ENCODE measurements at regions not wholly inside any gene's neighbourhood (a gene's known extent, or its start where the extent isn't known, plus 50 kb on each side); places are given as distances from the start of the nearest gene placed in this dataset.

DNA sequence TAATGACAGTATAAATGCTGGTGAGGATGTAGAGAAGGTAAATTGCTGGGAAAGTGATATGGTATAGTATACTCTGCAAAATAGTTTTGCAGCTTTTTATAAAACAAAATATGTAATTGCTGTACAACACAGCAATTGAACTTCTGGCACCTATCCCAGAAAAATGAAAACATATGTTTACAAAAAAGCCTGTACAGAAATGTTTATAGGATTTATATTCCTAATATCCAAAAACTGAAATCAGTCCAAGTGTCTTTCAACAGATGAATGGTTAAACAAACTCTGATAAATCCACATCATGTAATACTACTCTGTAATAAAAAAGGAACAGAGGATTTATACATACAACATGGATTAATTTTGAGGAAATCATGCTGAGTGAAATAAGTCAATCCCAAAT is 198.4 kb upstream of the ACTRT1 start:
- Histone ChIP-seq H3K36me3 (ENCODE audit: control insufficient read depth, insufficient read depth, low read length) (no peaks in the 10 kb centered on the region), H3K79me2 (no peaks in the 10 kb centered on the region), H3K27ac (no peak overlapping the region), H3K4me2 (ENCODE audit: low read length) (no peak overlapping the region), H2AFZ (no peak overlapping the region), H3K27me3 (ENCODE audit: control insufficient read depth, insufficient read depth, low read length) (no peaks in the 10 kb centered on the region), H3K9me3 (ENCODE audit: control insufficient read depth, low read length) (no peaks in the 10 kb centered on the region), H3K9ac (no peak overlapping the region), H3K4me3 (ENCODE audit: low read depth, low read length) (no peak overlapping the region), H3K4me1 (no peaks in the 10 kb centered on the region)
- no peak for TF ChIP-seq CTCF (IDR thresholded peaks at IDR 0.05)

DNA sequence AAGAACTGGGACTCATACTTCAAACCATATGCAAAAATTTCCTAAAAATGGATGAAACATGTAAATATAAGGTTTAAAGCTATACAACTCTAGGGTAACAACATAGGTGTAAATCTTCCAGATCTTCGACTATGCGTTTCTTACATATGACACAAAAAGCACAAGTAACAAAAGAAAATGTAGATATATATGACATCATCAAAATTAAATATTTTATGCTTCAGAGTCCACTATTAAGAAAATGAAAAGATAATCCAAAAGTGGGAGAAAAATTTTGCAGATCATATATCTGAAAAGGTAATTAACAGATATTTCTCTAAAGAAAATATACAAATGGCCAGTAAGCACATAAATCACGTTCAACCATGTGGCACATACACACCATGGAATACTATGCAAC is 164.2 kb upstream of the ACTRT1 start:
- Histone ChIP-seq H3K27ac (no peak overlapping the region), H3K9me3 (ENCODE audit: control insufficient read depth, low read length) (no peaks in the 10 kb centered on the region), H3K4me3 (ENCODE audit: low read depth, low read length) (no peak overlapping the region), H3K27me3 (ENCODE audit: control insufficient read depth, insufficient read depth, low read length) (no peaks in the 10 kb centered on the region), H3K4me1 (no peaks in the 10 kb centered on the region), H3K9ac (no peak overlapping the region), H3K4me2 (ENCODE audit: low read length) (no peak overlapping the region), H3K36me3 (ENCODE audit: control insufficient read depth, insufficient read depth, low read length) (no peaks in the 10 kb centered on the region), H2AFZ (no peak overlapping the region), H3K79me2 (no peaks in the 10 kb centered on the region)
- TF ChIP-seq CTCF (IDR thresholded peaks at IDR 0.05): no peak

DNA sequence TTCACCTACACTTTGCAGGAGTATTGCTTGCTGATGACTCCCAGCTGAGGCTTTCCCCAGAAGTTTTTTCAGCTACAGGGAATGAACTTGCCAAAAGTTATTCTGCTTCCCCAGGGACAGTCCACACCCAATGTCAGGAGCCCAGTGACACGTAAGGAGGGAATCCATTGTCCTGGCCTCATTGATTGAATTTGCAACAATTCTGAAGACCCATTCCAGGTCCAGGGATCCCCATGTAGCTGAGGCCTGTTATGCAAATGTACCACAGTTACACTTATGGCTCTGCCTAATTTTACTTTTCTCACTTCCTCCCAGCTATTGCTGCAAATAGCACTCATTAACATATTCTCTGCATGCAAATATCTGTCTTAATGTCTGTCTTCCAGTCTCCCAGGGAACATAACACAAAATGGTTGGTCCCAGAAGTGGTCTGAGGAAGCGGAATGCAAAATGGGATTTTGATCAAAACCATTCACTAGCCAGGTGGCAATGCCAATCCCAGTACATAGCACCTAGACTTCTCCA is 113.7 kb upstream of the ACTRT1 start:
- H3K27ac ChIP-seq: no peak overlapping the region
- H3K27me3 ChIP-seq (ENCODE audit: control insufficient read depth, insufficient read depth, low read length): no peaks in the 10 kb centered on the region
- H3K4me3 ChIP-seq (ENCODE audit: low read depth, low read length): no peak overlapping the region
- H3K9me3 ChIP-seq (ENCODE audit: control insufficient read depth, low read length): no peaks in the 10 kb centered on the region
- H3K4me2 ChIP-seq (ENCODE audit: low read length): no peak overlapping the region
- no peak overlapping the region for H2AFZ ChIP-seq
- H3K79me2 ChIP-seq: no peaks in the 10 kb centered on the region
- no peaks in the 10 kb centered on the region for H3K4me1 ChIP-seq
- H3K36me3 ChIP-seq (ENCODE audit: control insufficient read depth, insufficient read depth, low read length): no peaks in the 10 kb centered on the region
- TF ChIP-seq CTCF (IDR thresholded peaks at IDR 0.05): no peak
- no peak overlapping the region for H3K9ac ChIP-seq

GRCh38 chrX:128156204-128156603 is 104.0 kb upstream of the ACTRT1 start:
- H3K79me2 ChIP-seq: no peaks in the 10 kb centered on the region
- no peaks in the 10 kb centered on the region for H3K4me1 ChIP-seq
- no peak for TF ChIP-seq CTCF (IDR thresholded peaks at IDR 0.05)
- H2AFZ ChIP-seq: no peak overlapping the region
- no peak overlapping the region for H3K4me3 ChIP-seq (ENCODE audit: low read depth, low read length)
- H3K9me3 ChIP-seq (ENCODE audit: control insufficient read depth, low read length): no peaks in the 10 kb centered on the region
- H3K9ac ChIP-seq: no peak overlapping the region
- H3K4me2 ChIP-seq (ENCODE audit: low read length): no peak overlapping the region
- no peaks in the 10 kb centered on the region for H3K27me3 ChIP-seq (ENCODE audit: control insufficient read depth, insufficient read depth, low read length)
- no peak overlapping the region for H3K27ac ChIP-seq
- no peaks in the 10 kb centered on the region for H3K36me3 ChIP-seq (ENCODE audit: control insufficient read depth, insufficient read depth, low read length)

GRCh38 chrX:128142745-128143144 is 90.5 kb upstream of the ACTRT1 start:
- no peak overlapping the region for H3K4me3 ChIP-seq (ENCODE audit: low read depth, low read length)
- H3K9me3 ChIP-seq (ENCODE audit: control insufficient read depth, low read length): no peaks in the 10 kb centered on the region
- no peak for TF ChIP-seq CTCF (IDR thresholded peaks at IDR 0.05)
- H3K4me2 ChIP-seq (ENCODE audit: low read length): no peak overlapping the region
- no peak overlapping the region for H2AFZ ChIP-seq
- no peaks in the 10 kb centered on the region for H3K79me2 ChIP-seq
- H3K27ac ChIP-seq: no peak overlapping the region
- no peaks in the 10 kb centered on the region for H3K4me1 ChIP-seq
- no peak overlapping the region for H3K9ac ChIP-seq
- no peaks in the 10 kb centered on the region for H3K36me3 ChIP-seq (ENCODE audit: control insufficient read depth, insufficient read depth, low read length)
- no peaks in the 10 kb centered on the region for H3K27me3 ChIP-seq (ENCODE audit: control insufficient read depth, insufficient read depth, low read length)

All from parathyroid adenoma (tissue), 2 donors.